ENCODE measurements at regions not wholly inside any gene's neighbourhood (a gene's known extent, or its start where the extent isn't known, plus 50 kb on each side); places are given as distances from the start of the nearest gene placed in this dataset.

DNA sequence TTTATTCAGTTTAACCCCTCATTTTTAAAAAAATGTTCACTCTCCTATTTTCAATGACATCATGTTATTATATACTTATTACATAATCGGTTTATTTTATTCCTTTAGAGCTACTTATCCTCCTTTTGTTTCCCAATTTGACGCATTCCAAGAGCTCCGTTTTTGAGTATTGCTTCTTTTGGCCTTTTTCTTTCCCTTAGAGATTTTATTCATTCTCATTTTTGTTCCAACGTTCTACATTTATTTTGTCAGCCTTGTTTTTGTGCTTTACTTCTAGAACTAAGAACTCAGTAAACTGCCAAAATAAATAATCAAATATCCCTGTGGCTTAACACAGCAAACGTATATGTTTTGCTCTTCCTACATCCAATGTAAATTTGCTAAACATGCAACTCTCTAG lies 769.1 kb downstream of the NCAM2 start:
- no peak for TF ChIP-seq CTCF (conservative IDR thresholded peaks at IDR 0.05 in 1 of 2, IDR thresholded peaks at IDR 0.05 in 1 of 2; ENCODE audit: extremely low read depth in 1 of 2, insufficient read depth in 1 of 2, low read depth in 1 of 2, low read length in 2 of 2)
- no peak for TF ChIP-seq EZH2 (IDR thresholded peaks at IDR 0.05; ENCODE audit: borderline replicate concordance, low read length)

Data from mammary epithelial cell (primary cell).